H1 (cell line): ENCODE measurements at regions not wholly inside any gene's neighbourhood (a gene's known extent, or its start where the extent isn't known, plus 50 kb on each side); places are given as distances from the start of the nearest gene placed in this dataset.

Experiments
- CTCF ChIA-PET: fragments of 300-600 bp; sonication (Branson Sonifier 250); formaldehyde crosslinking; loops from one replicate; lab custom pipeline; 2021; ENCODE audit not compliant: partially characterized antibody; lab: Charles Lee
- POLR2A ChIA-PET: fragments of 300-600 bp; sonication (Branson Sonifier 250); formaldehyde crosslinking; loops from one replicate; lab custom pipeline; 2021; ENCODE audit warnings: inconsistent platforms; ENCODE audit not compliant: partially characterized antibody; lab: Charles Lee
- DNase-seq, 2 experiments: peaks; one replicate each; pipeline versions ENCODE4 v3.0.0 to v3.0.0-alpha.2; 2010 to 2022; ENCODE audit warnings: low spot score in 2 of 2, low read depth in 1 of 2, mixed read lengths in 1 of 2
- FAIRE-seq: peaks from 2 replicates; lab custom pipeline; 2011; peaks lifted over from hg19 to GRCh38; lab: Jason Lieb, UNC
- H2AFZ ChIP-seq: 2 replicates; pipeline ENCODE4 v1.8.1; 2012; ENCODE audit warnings: low read length, inconsistent platforms
- H2AK5ac ChIP-seq: 2 replicates; pipeline ENCODE4 v1.6.1; 2013; ENCODE audit warnings: low read depth, low read length
- H2BK120ac ChIP-seq: replicated peaks from 2 replicates; pipeline ENCODE3; 2013; ENCODE audit warnings: low read depth, low read length, inconsistent platforms
- H2BK12ac ChIP-seq: 2 replicates; pipeline ENCODE4 v1.6.1; 2013; ENCODE audit warnings: low read depth, low read length
- H2BK15ac ChIP-seq: 2 replicates; pipeline ENCODE4 v1.6.1; 2013; ENCODE audit warnings: low read length
- H2BK20ac ChIP-seq: 2 replicates; pipeline ENCODE4 v1.6.1; 2013; ENCODE audit warnings: low read length
- H2BK5ac ChIP-seq: 2 replicates; pipeline ENCODE4 v1.6.1; 2013; ENCODE audit warnings: low read depth, low read length
- H3K14ac ChIP-seq: 2 replicates; pipeline ENCODE4 v1.6.1; 2013; ENCODE audit warnings: inconsistent platforms; ENCODE audit not compliant: insufficient read length
- H3K18ac ChIP-seq: 2 replicates; pipeline ENCODE4 v1.6.1; 2013; ENCODE audit warnings: low read length; ENCODE audit errors: extremely low read depth
- H3K23ac ChIP-seq: 2 replicates; pipeline ENCODE4 v1.6.1; 2013; ENCODE audit warnings: inconsistent platforms; ENCODE audit not compliant: insufficient read length
- H3K23me2 ChIP-seq: 2 replicates; pipeline ENCODE4 v1.6.1; 2013; ENCODE audit warnings: low read depth, low read length
- H3K27ac ChIP-seq: 2 replicates; pipeline ENCODE4 v1.6.1; 2011; ENCODE audit warnings: low read depth, low read length, inconsistent platforms
- H3K27me3 ChIP-seq, 4 experiments: replicated peaks in 1 of 4; 1 replicate in 1 of 4; 2 replicates in 3 of 4; pipeline versions ENCODE4 v1.6.1 to v1.8.1; 2011 to 2013; ENCODE audit warnings: low read length in 3 of 4, mild to moderate bottlenecking in 3 of 4, inconsistent platforms in 2 of 4, mixed read lengths in 2 of 4, moderate library complexity in 1 of 4; ENCODE audit not compliant: control insufficient read depth in 3 of 4, insufficient read depth in 3 of 4; ENCODE audit errors: extremely low read depth in 1 of 4
- H3K36me3 ChIP-seq, 4 experiments: 2 replicates each; pipeline versions ENCODE4 v1.6.1 to v1.8.1; 2011 to 2013; ENCODE audit warnings: mild to moderate bottlenecking in 4 of 4, low read length in 3 of 4, moderate library complexity in 2 of 4, control low read depth in 1 of 4, inconsistent platforms in 1 of 4; ENCODE audit not compliant: insufficient read depth in 4 of 4, control insufficient read depth in 2 of 4
- H3K4ac ChIP-seq: replicated peaks from 2 replicates; pipeline ENCODE3; 2013; ENCODE audit warnings: low read length, low read depth, mixed read lengths, inconsistent platforms; ENCODE audit not compliant: insufficient read length
- H3K4me1 ChIP-seq, 4 experiments: replicated peaks in 1 of 4; 1 replicate in 1 of 4; 2 replicates in 3 of 4; pipeline versions ENCODE4 v1.6.1 to v1.8.1; 2011 to 2013; ENCODE audit warnings: low read length in 3 of 4, inconsistent platforms in 2 of 4, mixed read lengths in 1 of 4; ENCODE audit not compliant: insufficient read depth in 4 of 4, control insufficient read depth in 3 of 4
- H3K4me2 ChIP-seq, 2 experiments: 2 replicates each; pipeline versions ENCODE4 v1.6.1 to v1.8.1; 2011 to 2013; ENCODE audit warnings: low read depth in 2 of 2, low read length in 2 of 2, control low read depth in 1 of 2, inconsistent platforms in 1 of 2, mild to moderate bottlenecking in 1 of 2; ENCODE audit not compliant: insufficient read depth in 1 of 2
- H3K4me3 ChIP-seq, 4 experiments: fragments of 200-600, 300-600 bp in 1 of 4; sonication (generic), shearing (Covaris generic), sonication (Bioruptor Twin) in 1 of 4; 2 replicates each; pipeline versions ENCODE4 v1.5.1 to v1.8.1; 2011 to 2016; ENCODE audit warnings: low read length in 4 of 4, low read depth in 3 of 4, control low read depth in 2 of 4, inconsistent platforms in 2 of 4, mild to moderate bottlenecking in 2 of 4, mixed read lengths in 1 of 4, moderate library complexity in 1 of 4; ENCODE audit not compliant: insufficient read depth in 2 of 4; ENCODE audit errors: extremely low read depth in 1 of 4
- H3K56ac ChIP-seq: replicated peaks from 2 replicates; pipeline ENCODE3; 2013; ENCODE audit warnings: low read depth, mild to moderate bottlenecking, mixed read lengths, low read length, inconsistent platforms; ENCODE audit not compliant: insufficient read length
- H3K79me1 ChIP-seq: 2 replicates; pipeline ENCODE4 v1.6.1; 2013; ENCODE audit warnings: low read depth, low read length, control low read depth
- H3K79me2 ChIP-seq, 2 experiments: 2 replicates each; pipeline versions ENCODE4 v1.6.1 to v1.8.1; 2012 to 2013; ENCODE audit warnings: low read length in 2 of 2, mild to moderate bottlenecking in 2 of 2, inconsistent platforms in 1 of 2; ENCODE audit not compliant: insufficient read depth in 2 of 2, control insufficient read depth in 1 of 2
- H3K9ac ChIP-seq, 4 experiments: replicated peaks in 1 of 4; 1 replicate in 1 of 4; 2 replicates in 3 of 4; pipeline versions ENCODE4 v1.6.1 to v1.8.1; 2011 to 2013; ENCODE audit warnings: low read depth in 3 of 4, low read length in 3 of 4, control low read depth in 2 of 4, mild to moderate bottlenecking in 2 of 4, moderate library complexity in 2 of 4, inconsistent platforms in 1 of 4; ENCODE audit errors: extremely low read depth in 1 of 4
- H3K9me3 ChIP-seq, 2 experiments: 2 replicates each; pipeline versions ENCODE4 v1.6.1 to v1.8.1; 2012 to 2013; ENCODE audit warnings: mild to moderate bottlenecking in 2 of 2, moderate library complexity in 2 of 2, control low read depth in 1 of 2, inconsistent platforms in 1 of 2, low read depth in 1 of 2, low read length in 1 of 2, mixed read lengths in 1 of 2; ENCODE audit not compliant: insufficient read depth in 2 of 2
- H4K20me1 ChIP-seq, 2 experiments: replicated peaks in 1 of 2; 2 replicates each; pipeline versions ENCODE3 to v1.8.1; 2011 to 2013; ENCODE audit warnings: inconsistent platforms in 2 of 2, low read length in 2 of 2, mild to moderate bottlenecking in 1 of 2; ENCODE audit not compliant: insufficient read depth in 2 of 2, control insufficient read depth in 1 of 2
- H4K5ac ChIP-seq: 2 replicates; pipeline ENCODE4 v1.6.1; 2013; ENCODE audit warnings: low read length, low read depth, mixed read lengths, inconsistent platforms; ENCODE audit not compliant: insufficient read length
- H4K8ac ChIP-seq: 2 replicates; pipeline ENCODE4 v1.8.0; 2013; ENCODE audit warnings: mild to moderate bottlenecking, moderate library complexity, low read length, inconsistent platforms; ENCODE audit not compliant: insufficient read depth; ENCODE audit errors: extremely low read depth
- H4K91ac ChIP-seq: replicated peaks from 2 replicates; pipeline ENCODE3; 2013; ENCODE audit warnings: low read length, mixed read lengths, inconsistent platforms; ENCODE audit not compliant: insufficient read length
- BACH1 ChIP-seq: IDR thresholded peaks from 2 replicates; pipeline ENCODE4 v1.6.1; 2012; ENCODE audit warnings: low read length, improper control_type of control experiment
- CHD2 ChIP-seq: IDR thresholded peaks from 2 replicates; pipeline ENCODE4 v1.6.1; 2012; ENCODE audit warnings: low read length, improper control_type of control experiment
- CREB1 ChIP-seq: IDR thresholded peaks from 2 replicates; pipeline ENCODE4 v1.6.1; 2012; ENCODE audit warnings: inconsistent platforms
- GTF2F1 ChIP-seq: IDR thresholded peaks from 2 replicates; pipeline ENCODE4 v1.6.1; 2012; ENCODE audit warnings: low read depth, low read length, improper control_type of control experiment, borderline replicate concordance
- KDM4A ChIP-seq: IDR thresholded peaks from one replicate; pipeline ENCODE4 v1.7.1; 2012; ENCODE audit warnings: low read depth, mild to moderate bottlenecking, moderate library complexity, low read length, inconsistent platforms; ENCODE audit not compliant: severe bottlenecking
- NRF1 ChIP-seq: IDR thresholded peaks from 2 replicates; pipeline ENCODE4 v1.6.1; 2011; ENCODE audit warnings: mild to moderate bottlenecking, low read depth, low read length, improper control_type of control experiment
- PHF8 ChIP-seq: fragments of 200-600 bp; sonication (generic); conservative IDR thresholded peaks from 2 replicates; pipeline ENCODE4 v1.7.1; 2012; ENCODE audit warnings: low read depth, mild to moderate bottlenecking, inconsistent platforms, low read length, moderate library complexity
- POLR2A ChIP-seq, 2 experiments: IDR thresholded peaks; 1 replicate in 1 of 2; 2 replicates in 1 of 2; pipeline ENCODE4 v1.6.1; 2011; ENCODE audit warnings: low read depth in 2 of 2, low read length in 2 of 2, mild to moderate bottlenecking in 2 of 2; ENCODE audit errors: control extremely low read depth in 1 of 2
- RFX5 ChIP-seq: IDR thresholded peaks from 2 replicates; pipeline ENCODE4 v1.6.1; 2011; ENCODE audit warnings: low read depth, low read length, improper control_type of control experiment, borderline replicate concordance
- SP4 ChIP-seq: IDR thresholded peaks from 2 replicates; pipeline ENCODE4 v1.6.1; 2012; ENCODE audit warnings: low read length, inconsistent platforms
- TAF1 ChIP-seq: IDR thresholded peaks from 2 replicates; pipeline ENCODE4 v1.6.1; 2011; ENCODE audit warnings: mild to moderate bottlenecking, low read depth, low read length
- WGBS, 2 experiments: shearing (Covaris generic) in 1 of 2; methylation state at CpG; one replicate each; pipeline versions ENCODE4 v1.1.6 to v1.1.7; 2013 to 2015; ENCODE audit warnings: low lambda C conversion rate in 2 of 2, mixed read lengths in 2 of 2, inconsistent platforms in 1 of 2, low coverage in 1 of 2, missing lambda C conversion rate in 1 of 2; ENCODE audit not compliant: insufficient replicate concordance in 2 of 2, insufficient coverage in 1 of 2, insufficient read length in 1 of 2; ENCODE audit errors: extremely low coverage in 1 of 2, missing lambda C conversion rate in 1 of 2; 5-methylcytosine and 5-hydroxymethylcytosine counted together
- TF ChIP-seq, protein P1 (sequence below): IDR thresholded peaks from 2 replicates; pipeline ENCODE4 v1.6.1; 2011; ENCODE audit warnings: low read length, improper control_type of control experiment

DNA sequence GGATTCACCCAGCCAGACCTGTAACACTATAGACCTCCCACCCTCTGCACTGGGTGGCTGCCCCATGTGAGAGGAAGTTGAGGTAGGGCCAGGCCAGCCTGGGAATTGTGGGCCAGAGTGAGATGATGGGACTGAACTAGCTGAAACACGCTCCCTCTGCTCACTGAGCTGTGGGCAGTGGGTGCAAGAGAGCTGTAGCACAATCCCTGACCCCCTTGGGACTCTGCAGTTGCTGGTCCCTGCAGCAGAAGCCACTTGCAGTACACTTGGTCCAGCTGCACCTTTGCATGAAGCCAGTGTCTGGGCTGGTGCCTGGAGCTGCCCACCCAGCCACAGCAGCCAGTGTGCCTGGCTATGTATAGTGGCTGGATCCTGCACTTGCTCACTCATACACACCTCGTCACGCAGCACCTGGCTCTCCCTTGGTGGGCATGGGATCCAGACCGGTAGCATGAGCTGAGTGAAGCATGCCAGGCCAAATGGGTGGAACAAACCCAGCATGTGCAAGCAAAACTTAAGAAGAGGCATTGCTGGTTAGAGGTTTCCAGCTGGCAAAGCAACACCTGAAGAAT, 805.7 kb upstream of the GBE1 start:
- Histone ChIP-seq H3K79me1 (no peaks in the 10 kb centered on the region), H2AFZ (no peak overlapping the region)
- TF ChIP-seq SP4 (no peak), BACH1 (no peak), CREB1 (no peak), PHF8 (no peak), CHD2 (no peak), TAF1 (no peak), NRF1 (no peak), POLR2A (IDR thresholded peaks at IDR 0.05; ENCODE audit: control extremely low read depth in 1 of 2, low read depth in 2 of 2, low read length in 2 of 2) (no peak), RFX5 (no peak), KDM4A (no peak), GTF2F1 (no peak)
- TF ChIP-seq, protein P1, sequence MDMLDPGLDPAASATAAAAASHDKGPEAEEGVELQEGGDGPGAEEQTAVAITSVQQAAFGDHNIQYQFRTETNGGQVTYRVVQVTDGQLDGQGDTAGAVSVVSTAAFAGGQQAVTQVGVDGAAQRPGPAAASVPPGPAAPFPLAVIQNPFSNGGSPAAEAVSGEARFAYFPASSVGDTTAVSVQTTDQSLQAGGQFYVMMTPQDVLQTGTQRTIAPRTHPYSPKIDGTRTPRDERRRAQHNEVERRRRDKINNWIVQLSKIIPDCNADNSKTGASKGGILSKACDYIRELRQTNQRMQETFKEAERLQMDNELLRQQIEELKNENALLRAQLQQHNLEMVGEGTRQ = no peak

More for the DNA sequence above, 805.7 kb upstream of the GBE1 start:
- ChIA-PET POLR2A (no interaction called here), CTCF (interaction anchor here (1.0 kb wide), 1 partner anchor 10 kb away, joined by 3 read pairs; no protein-coding TSS in a partner anchor)
- H3K23ac ChIP-seq = no peak overlapping the region
- no peak overlapping the region for H2BK15ac ChIP-seq
- H3K27ac ChIP-seq = no peak overlapping the region
- no peak overlapping the region for H2BK12ac ChIP-seq
- H3K4me2 ChIP-seq = no peak overlapping the region
- H3K36me3 ChIP-seq = no peaks in the 10 kb centered on the region; a peak in 1 of 8 replicates
- no peaks in the 10 kb centered on the region for H3K23me2 ChIP-seq
- H3K14ac ChIP-seq = no peak overlapping the region
- WGBS, 2 experiments = 92% methylated on average over 4 of the region's 4 CpGs; no CpG with 5 or more reads in 1 of the 2 experiments
- H4K20me1 ChIP-seq = no peaks in the 10 kb centered on the region
- H3K79me2 ChIP-seq = no peaks in the 10 kb centered on the region
- H3K56ac ChIP-seq = no peak overlapping the region
- H3K9ac ChIP-seq = no peak overlapping the region
- H2AK5ac ChIP-seq = no peak overlapping the region
- H4K5ac ChIP-seq = no peak overlapping the region
- no peak for FAIRE-seq
- H3K18ac ChIP-seq = peak overlapping the region; percentile 24; the same call in 1 of the 2 replicates
- no peaks in the 10 kb centered on the region for H3K9me3 ChIP-seq
- no peak overlapping the region for H4K91ac ChIP-seq
- H2BK120ac ChIP-seq = no peak overlapping the region
- no peak overlapping the region for H2BK20ac ChIP-seq
- no peak for DNase-seq
- H2BK5ac ChIP-seq = no peak overlapping the region
- no peak overlapping the region; the same call in 1 of the 2 replicates for H4K8ac ChIP-seq
- no peaks in the 10 kb centered on the region for H3K27me3 ChIP-seq
- no peak overlapping the region for H3K4ac ChIP-seq
- H3K4me1 ChIP-seq = no peaks in the 10 kb centered on the region
- H3K4me3 ChIP-seq = no peak overlapping the region
